ENCODE measurements at regions not wholly inside any gene's neighbourhood (a gene's known extent, or its start where the extent isn't known, plus 50 kb on each side); places are given as distances from the start of the nearest gene placed in this dataset.

DNA sequence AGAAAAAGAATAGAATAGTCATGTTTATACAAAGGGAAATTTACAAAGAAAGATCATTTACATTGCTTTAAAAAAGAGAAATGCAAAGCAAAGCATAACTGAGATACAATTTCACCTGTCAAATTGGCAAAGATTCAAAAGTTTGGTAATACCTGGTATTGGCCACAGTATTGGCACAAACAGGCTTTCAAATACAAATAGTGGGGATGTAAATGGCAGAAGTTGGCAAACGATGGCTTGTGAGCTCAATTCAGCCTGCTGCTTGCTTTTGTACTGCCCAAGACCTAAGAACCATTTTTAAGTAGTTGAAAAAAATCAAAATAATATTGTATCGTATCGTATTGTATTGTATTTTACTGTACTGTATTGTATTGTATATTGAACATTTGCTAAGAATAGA, 194.5 kb upstream of the JAG1 start:
- DNase-seq, result no peak

DNA sequence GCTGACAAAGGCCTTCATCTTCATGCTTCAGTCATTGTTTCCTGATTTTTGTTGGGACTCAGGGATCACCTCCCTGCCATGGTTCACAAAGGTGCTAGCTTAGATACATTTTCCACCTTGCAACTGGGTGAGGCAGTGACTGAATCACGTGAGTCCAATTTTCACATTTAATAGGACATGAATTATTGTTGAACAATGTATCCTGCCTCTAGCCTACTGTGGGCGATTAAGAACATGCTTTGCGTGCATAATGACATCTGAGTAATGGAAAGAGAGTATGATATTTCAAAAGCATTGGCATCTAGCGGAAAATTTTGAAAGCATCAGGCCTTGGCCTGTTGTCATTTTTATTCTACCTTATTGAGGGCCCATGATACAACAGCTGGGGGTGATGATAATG, 199.2 kb upstream of the JAG1 start:
- no peak for DNase-seq

DNA sequence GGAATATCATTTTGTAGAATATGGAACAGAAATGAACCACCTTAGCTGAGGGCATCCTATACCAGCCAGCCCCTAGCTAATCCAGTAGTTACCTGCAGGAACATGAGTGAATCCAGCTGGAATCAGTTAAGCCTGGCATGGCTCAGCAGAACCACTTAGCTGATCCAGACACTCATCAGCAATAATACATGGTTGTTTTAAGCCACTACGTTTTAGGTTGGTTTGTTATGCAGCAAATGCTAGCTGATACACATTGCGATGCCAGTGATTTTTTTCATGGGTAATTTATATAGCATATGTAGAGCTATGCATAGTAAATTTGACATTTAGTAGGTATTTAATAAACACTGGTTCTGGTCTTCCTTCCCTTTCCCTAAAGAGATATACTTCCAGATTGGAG, 201.9 kb upstream of the JAG1 start:
- no peak for DNase-seq

DNA sequence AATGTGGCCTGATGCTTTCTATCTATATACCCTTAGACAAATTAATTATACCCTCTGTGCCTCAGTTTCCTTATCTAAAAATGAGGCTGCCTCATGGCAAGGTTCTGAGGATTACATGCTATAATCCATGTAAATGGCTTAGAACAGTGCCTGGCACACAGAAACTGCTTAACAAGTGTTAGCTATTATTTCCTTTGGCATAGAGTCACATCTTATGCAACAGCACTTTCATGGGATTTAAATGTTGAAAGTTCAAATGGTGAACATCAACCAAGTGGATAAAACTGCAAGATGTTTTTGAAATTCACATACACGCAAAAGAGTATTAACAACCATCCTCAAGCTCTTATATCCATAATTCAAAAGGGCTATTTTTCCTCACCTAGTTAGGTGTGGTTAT, 202.8 kb upstream of the JAG1 start:
- no peak for DNase-seq

DNA sequence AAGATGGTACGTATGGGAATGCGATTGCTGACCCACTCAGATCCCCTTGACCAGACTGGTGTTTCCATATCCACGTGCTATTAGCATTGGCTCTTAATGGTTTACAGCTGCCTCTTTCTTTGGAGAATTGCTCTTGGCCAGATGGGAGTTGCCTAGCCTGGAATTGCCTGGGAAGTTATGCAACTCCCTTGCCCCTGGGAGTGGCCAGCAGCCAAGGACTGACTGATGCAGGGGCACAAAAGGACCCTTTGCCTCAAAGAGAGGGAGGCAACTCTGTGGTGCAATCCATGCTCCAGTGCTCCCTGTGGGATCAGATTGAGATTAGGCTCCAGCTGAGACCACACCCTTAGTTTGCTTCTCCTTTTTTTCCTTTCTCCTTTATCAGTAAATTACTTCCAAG, 203.5 kb upstream of the JAG1 start:
- no peak for DNase-seq

DNA sequence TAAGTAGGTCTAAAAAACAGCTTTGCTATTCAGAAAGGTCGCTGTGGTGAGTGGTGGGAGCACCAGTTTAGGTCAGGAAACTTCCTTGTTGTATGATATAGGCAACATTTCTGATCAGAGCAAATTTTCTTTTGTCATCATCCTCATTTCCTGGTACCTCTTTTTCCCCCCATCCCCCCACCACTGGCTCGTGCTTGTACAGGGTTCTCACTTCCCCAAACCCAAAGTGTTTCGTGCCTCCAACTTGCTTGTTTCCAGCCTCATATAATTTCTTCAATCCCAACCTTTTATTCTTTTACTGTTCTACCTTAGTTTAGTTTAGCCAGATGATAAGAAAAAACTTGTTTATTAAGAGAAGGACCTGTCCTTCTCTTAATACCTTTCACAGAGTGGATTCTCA, 209.4 kb upstream of the JAG1 start:
- no peak for DNase-seq

DNA sequence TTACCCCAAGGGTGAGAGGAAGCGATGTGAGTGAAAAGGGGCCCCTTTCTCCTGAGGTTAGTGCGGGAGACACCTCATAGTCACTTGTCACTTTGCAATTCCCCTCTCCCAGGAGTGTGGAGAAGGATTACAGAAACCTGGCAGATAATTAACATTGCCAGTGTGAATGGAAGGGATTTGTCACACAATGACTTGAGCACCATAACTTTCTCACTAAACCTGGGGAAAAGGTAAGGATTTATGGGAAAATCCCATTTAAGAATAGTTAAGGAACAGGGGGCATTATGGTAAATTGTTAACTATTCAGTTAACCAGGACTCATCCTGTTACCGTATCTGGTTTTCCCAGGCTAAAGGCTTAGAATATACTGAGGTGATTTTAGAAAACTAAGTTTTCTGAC, 219.5 kb upstream of the JAG1 start:
- no peak for DNase-seq

DNA sequence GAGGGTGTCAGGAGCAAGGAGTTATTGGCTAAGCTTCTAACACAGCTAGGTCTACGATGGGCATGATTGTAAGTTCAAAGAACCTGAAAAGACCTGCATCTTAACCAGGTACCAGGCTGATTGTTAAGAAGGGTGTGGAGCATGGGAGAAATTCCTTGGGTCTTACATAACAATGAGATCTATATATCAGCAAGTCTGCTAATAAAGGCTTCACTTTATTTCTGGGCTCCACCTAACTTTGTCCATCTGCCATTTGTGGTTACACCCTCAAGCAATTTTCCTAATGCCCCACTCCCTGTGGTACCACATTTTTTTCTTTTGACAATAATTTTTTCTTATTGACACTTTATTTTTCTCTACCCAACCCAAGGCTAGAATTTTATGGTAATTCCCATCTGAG, 223.5 kb upstream of the JAG1 start:
- no peak for DNase-seq

DNA sequence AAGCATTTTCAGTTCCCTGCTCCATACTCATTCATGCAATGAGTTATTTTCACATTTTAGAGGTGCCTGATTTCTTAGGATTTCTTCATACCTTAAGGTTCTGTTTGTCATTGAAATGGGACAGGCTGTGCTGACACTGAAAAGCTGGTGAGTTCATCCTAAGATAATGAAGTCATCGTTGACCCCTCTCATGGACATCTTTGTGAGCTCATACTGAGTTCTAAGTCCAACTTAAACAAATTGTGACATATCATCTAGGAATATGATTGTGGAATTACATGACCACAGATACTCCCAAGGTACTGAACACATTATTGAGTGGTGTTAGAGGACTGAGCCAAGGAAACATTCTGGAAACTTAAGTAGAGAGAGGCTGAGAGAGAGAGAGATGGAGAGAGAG, 224.8 kb upstream of the JAG1 start:
- no peak for DNase-seq

DNA sequence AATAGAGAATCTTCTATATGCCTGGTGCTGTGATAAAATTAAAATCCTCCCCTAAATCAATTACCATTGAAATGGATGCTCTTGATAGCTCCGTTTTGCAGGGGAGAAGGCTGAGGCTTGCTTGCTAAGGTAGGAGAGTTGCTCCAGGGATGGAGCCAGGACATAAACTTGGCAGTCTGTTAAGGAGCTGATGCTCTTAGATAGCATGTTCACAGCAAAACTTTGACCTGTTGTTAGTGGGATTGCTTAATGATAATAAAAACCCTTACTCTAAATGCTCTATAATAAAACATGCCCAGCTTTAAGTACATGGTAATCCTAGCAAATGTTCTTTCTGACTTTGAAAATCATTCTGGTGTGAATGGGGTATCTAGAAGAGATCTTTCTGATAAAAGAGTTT, 228.4 kb upstream of the JAG1 start:
- DNase-seq, result no peak

DNA sequence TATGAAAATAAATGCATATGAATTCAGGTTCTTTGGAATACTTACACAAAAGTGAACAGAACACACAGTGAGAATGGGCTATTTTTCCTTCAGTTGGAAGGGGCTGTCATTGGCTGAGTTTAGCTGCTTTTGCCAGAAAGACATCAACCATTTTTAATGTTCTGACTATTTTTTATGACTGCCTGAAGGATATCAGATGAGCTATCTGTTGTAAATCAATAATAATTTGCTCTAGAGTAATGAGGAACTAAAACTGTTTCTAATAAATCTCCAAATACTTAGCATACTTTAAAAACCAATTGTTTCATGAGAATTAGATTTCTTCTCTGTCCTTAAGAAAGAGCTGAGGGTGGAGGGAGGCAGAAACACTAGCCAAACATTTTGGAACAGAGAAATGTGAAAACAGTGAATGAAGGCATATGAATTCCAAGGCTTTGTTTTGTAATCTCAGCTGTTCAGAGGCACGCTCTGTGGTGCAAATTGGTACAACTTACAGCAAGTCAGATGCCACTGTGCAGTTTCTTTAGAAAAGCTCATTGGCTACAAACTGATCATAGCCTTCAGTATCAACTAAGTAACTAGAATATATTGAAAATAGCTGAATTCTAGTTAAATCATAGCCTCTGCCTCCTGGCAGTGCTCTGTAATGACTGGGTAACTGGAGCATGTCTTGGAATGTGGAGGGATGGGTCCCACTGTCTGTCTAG, 228.9 kb upstream of the JAG1 start:
- no peak for DNase-seq

DNA sequence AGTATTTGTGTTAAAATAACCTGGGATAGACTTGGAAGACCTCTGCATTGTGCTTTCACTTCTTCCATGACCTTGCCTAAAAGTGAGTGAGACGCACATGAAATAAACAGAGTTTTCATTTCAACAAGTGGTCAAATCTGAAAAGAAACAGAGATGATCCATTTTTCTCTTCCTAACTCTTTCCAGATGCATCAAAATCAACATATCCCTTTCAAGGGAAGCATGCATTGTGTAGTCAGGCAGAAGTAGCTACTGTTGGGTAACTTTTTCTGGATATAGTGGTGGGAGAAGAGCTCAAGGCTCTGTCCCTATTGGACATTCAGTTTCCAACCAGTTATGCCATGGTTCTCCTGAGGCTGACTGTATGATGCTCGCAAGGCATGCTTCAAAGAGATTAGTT, 233.0 kb upstream of the JAG1 start:
- DNase-seq, result no peak

DNA sequence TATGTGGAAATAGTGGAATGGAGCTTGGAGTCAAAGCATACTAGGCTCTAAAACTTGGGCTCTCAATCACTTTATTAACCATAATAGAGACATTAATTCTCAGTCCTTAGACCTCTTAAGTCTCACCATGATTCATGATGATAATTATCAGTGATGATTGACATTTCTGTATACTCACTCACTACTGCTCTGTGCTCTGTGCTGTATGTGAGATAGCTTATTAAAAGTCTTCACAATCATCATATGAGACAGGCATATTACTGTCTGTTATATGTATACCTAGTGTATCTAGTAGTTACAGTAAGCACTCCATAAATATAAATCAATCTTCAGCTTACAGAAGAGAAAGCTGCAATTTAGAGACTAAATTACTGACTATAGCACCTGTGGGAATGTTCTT, 236.0 kb upstream of the JAG1 start:
- DNase-seq, result no peak

DNA sequence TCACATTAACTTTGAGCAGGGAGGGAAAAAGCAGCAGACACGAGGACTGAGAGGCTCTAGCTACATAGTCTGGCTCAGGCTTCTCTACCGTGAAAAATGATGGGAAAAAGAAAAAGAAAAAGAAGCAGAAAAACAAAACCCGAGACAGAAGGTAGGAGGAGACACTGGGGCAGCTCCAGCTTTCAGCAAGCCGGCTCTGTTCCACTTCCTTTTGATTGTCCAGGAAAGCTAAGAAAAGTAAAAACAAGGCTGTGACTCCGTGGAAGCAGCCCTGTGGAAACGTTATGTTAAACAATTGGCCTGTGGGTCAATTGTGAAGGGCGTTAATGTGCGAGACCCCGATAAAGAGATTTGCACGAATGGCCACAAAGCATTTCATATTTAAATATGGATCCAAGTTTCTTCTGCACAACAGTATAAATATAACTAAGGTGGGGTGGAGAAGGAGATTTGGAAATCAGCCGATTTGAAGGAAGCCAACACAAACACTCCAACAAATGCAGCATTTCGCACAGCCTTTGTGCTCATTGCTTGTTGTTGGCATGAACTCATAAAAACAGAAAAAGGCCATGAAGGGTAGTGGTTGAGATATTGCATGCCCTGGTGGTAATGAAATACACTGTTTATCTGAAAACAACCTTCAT, 236.9 kb upstream of the JAG1 start:
- no peak for DNase-seq

DNA sequence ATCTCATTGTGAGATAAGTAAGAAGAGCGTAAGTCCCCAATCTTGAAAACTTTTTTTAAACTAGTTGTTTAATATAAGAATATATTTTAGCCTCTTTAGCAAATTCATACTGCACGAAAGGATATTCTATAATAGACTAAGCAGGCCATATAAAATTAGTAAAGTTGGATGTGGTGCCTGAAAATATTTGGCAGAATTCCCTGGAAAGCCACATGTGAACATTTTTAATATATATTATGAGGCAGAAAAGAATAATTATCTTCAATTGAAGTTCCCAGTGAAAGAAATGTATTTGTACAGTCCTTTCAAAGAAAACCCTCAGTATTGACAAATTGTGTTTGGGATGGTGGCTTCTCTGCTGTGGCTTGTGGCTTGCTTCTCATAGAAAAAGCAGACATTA, 237.5 kb upstream of the JAG1 start:
- no peak for DNase-seq

DNA sequence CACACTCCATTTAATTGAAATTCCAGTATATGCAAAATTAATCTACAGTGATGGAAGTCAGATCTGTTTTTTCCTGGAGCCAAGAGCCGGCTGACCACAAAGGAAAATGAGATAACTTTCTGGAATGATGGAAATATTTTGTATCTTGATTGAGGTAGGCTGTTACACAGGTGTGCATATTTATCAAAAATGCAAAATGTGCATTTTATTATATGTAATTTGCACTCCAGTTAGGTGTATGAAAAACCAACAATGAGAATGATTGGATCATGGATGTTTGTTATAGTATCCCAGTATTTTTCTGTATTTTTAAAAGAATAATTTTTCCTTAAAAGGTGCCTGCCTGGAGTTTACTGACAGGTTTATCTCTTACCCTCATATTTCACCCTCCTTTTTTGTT, 242.0 kb upstream of the JAG1 start:
- no peak for DNase-seq

DNA sequence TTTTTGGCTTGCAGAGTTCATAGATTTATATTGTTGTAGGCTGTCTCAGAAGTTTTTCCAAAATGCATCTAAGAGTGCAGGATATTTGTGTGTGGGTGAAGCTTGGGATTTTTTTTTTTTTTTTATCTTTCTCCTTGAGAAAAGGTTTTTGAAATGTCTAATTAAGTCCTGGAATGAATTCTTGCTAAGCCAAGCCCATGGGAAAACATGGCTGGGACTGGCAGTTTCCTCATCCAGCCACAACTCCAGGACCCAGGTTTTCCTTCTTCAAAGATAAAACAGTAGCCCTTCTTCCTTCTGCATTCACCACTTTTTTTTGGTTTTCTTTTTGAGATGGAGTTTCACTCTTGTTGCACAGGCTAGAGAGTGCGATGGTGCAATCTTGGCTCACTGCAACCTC, 242.5 kb upstream of the JAG1 start:
- no peak for DNase-seq

DNA sequence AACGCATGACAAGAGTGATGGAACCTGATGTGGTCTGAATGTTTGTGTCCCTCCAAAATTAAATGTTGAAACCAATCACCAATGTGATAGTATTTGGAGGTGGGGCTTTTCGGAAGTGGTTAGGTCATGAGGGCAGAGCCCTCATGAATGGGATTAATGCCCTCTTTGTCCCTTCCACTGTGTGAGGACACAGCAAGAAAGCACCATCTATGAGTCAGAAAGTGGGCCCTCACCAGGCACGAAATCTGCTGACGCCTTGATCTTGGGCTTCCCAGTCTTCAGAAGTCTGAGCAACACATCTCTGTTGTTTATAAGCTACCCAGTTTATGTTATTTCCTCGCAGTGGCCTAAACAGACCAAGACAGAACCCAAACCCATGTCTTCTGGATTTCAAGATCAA, 244.0 kb upstream of the JAG1 start:
- DNase-seq, result no peak

DNA sequence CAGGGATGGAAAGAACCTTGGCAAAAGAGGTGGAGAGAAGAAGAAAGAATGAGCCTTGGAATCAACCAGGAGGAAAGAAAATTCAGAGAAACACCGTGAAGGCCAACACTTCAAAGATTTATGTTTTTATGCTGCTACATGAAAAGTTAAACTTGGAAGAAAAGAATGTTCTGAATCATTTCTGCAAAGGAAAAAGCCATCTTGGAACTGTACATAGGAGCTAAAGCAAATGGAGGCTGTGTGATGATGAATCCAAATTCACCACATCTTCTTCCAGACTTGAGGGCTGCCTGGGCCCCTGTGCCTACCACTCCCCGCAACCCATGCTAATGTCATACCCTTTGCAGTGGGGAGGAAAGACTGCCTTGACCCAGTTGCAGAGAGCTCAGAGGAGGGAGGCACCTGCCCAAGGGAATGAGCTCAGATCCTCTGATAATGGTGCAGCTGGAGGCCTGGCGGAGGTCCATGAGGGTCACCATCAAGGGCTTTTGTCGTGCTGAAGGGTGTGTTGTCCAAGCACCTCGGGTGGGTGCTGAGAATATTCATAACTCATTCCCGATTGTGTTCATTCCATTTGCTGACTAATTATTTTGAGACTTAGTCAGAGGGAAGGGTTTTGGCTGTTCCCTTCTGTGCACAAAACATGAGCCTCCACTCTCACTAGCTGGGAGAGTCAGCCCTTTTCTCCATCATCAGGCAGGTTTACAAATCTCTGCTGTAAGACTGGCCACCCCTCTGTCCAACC, 245.8 kb upstream of the JAG1 start:
- DNase-seq, result no peak

DNA sequence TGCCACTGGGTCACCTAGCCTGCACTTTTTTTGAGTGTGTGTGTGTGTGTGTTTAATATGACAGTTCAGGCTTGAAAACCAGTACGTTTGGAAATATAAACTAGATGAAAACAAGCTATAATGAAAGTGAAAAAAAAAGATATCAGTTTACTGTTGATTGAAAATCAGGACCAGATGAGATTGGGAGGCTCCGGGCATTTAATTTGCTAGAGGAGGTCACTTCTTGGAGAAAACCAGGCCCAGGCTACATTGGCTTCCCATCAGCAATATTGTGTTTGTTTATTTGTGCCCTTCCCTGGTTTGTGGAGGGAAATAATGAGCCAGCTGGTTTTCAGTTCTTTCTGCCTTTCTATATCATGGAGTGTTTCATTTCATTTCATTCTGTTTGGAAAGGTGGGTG, 246.6 kb upstream of the JAG1 start:
- DNase-seq, result no peak

DNA sequence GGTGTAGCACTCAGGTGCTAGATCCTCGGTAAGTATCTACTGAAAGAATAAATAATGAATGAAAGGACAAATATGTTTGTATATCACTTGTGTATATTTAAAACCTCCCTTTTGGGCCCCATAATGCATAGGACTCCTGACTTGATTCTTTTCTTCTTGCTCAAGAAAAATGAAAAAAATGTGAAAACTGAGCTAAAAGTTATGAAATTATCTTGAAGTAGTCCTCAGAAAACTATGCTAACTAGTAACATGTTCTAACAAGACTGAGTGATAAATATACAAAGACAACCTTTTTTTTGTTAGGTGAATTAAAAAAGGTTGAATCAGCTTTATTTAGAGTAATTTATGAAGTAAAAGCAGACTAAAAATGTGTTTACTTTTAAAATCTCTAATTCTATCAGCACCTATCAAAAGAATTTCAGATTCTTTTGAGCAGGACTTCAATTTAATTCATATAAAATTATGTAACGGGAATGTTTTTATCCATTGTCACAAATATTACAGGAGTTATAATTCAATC, 247.8 kb upstream of the JAG1 start:
- no peak for DNase-seq

DNA sequence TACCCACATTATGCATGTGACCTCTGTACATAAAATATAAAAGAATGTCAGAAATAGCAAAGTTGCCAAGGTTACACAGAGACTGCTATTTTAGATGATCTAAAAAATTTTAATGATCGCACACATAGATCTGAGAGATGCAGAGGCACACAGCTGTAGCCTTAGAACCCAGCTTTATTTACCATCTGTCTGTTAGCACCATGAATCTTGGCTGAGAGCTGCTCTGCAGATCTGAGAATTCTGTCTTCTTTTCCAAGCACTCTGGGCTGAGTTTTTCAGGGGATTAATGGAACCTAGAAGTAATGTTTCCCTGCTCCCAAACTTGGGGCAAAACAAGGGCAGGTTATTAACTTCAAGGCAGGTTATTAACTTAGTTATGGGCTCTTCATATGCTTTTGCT, 248.7 kb upstream of the JAG1 start:
- no peak for DNase-seq

DNA sequence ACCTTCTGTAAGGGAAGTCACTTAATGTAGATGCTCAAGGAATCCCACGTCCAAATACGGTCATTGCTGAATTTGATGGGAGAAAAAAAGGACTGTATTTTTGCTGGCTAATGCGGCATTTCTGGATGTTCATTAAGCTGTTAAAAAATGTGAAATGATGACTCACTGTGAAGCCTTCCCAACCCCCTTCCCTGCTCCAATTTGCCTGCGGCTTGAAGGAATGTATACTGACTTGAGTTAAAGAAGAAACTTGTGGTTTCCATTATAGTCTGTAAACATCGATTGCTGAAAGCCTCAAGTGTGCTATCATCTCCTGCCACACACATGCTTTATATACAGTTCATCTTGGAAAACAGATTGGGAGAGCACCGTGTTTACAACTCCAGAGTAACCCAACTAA, 249.1 kb upstream of the JAG1 start:
- DNase-seq, result no peak

DNA sequence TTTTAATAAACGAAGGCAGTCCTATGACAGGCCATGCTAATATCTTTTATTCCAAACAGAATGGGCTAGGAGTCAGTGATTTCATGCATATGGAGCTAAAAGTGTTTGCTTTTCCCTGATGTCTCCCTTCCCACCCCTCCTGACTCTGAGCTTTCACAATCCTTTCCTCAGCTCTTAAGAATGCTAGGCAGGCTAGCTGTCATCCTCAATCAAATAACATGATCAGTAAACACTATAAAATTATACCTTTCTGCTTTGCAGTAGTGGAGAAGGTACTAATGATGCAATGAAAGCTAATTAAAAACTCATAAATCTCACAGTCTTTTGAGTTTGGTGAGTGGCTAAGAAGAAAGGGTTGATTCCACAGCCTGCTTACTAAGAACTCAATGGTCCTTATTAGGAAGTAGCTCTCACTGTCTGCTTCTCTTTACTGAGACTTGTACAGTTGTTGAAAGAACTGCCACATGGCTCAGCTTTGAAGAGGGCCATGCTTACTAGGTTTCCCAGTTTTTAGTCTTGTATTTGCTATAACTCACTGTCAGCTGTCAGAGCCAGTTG, 250.9 kb upstream of the JAG1 start:
- no peak for DNase-seq
